Common myeloid progenitor, CD34-positive (primary cell): ENCODE measurements at regions not wholly inside any gene's neighbourhood (a gene's known extent, or its start where the extent isn't known, plus 50 kb on each side); places are given as distances from the start of the nearest gene placed in this dataset.
A peak's percentile ranks its signal among the peaks of the same experiment; 100 is the strongest.

Experiments used
- CTCF ChIA-PET: fragments of 350-600 bp; sonication (Branson Sonifier 250); formaldehyde crosslinking; loops from one replicate; lab custom pipeline; 2021; ENCODE audit warnings: antibody characterized with exemption; lab: Charles Lee
- POLR2A ChIA-PET: fragments of 350-600 bp; sonication (Branson Sonifier 250); formaldehyde crosslinking; loops from one replicate; lab custom pipeline; 2021; ENCODE audit warnings: antibody characterized with exemption; lab: Charles Lee
- DNase-seq, 3 donors: peaks; one replicate each; pipeline versions ENCODE4 v3.0.0 to v3.0.0-alpha.2; 2013
- H3K27ac ChIP-seq, 2 experiments: 1 replicate in 1 of 2; 2 replicates in 1 of 2; pipeline ENCODE4 v1.7.0; 2013; ENCODE audit warnings: inconsistent platforms in 2 of 2, low read length in 2 of 2, mild to moderate bottlenecking in 2 of 2, low read depth in 1 of 2, moderate library complexity in 1 of 2; ENCODE audit not compliant: severe bottlenecking in 2 of 2, insufficient read depth in 1 of 2, poor library complexity in 1 of 2
- H3K27me3 ChIP-seq, 5 experiments: replicated peaks in 2 of 5; 1 replicate in 3 of 5; 2 replicates in 2 of 5; pipeline versions ENCODE4 v1.6.1 to v1.7.0; 2013; ENCODE audit warnings: low read length in 4 of 5, mild to moderate bottlenecking in 2 of 5, moderate library complexity in 2 of 5, inconsistent platforms in 1 of 5; ENCODE audit not compliant: insufficient read depth in 5 of 5, control insufficient read depth in 4 of 5
- H3K36me3 ChIP-seq, 4 experiments: 1 replicate in 2 of 4; 2 replicates in 2 of 4; pipeline versions ENCODE4 v1.6.1 to v1.7.0; 2013; ENCODE audit warnings: low read length in 3 of 4, control low read depth in 1 of 4, mild to moderate bottlenecking in 1 of 4; ENCODE audit not compliant: control insufficient read depth in 4 of 4, insufficient read depth in 4 of 4
- H3K4me1 ChIP-seq, 4 experiments: 1 replicate in 3 of 4; 2 replicates in 1 of 4; pipeline versions ENCODE4 v1.6.1 to v1.7.1; 2013; ENCODE audit warnings: low read length in 3 of 4, mild to moderate bottlenecking in 3 of 4, control low read depth in 1 of 4, inconsistent platforms in 1 of 4, moderate library complexity in 1 of 4; ENCODE audit not compliant: control insufficient read depth in 4 of 4, insufficient read depth in 4 of 4; ENCODE audit errors: control extremely low read depth in 1 of 4
- H3K4me3 ChIP-seq, 7 experiments: 1 replicate in 4 of 7; 2 replicates in 3 of 7; pipeline versions ENCODE4 v1.5.1 to v1.7.0; 2013; ENCODE audit warnings: mild to moderate bottlenecking in 7 of 7, low read length in 6 of 7, moderate library complexity in 6 of 7, inconsistent platforms in 2 of 7, low read depth in 2 of 7, control low read depth in 1 of 7; ENCODE audit not compliant: insufficient read depth in 4 of 7, control insufficient read depth in 1 of 7; ENCODE audit errors: extremely low read depth in 1 of 7
- H3K9me3 ChIP-seq, 5 experiments: 1 replicate in 4 of 5; 2 replicates in 1 of 5; pipeline versions ENCODE4 v1.6.1 to v1.7.1; 2013; ENCODE audit warnings: low read length in 4 of 5, mild to moderate bottlenecking in 2 of 5, inconsistent platforms in 1 of 5, low read depth in 1 of 5, moderate library complexity in 1 of 5; ENCODE audit not compliant: control insufficient read depth in 4 of 5, insufficient read depth in 2 of 5; ENCODE audit errors: control extremely low read depth in 1 of 5
- WGBS: methylation state at CpG from one replicate; pipeline ENCODE4 v1.1.5; 2013; ENCODE audit not compliant: insufficient coverage; 5-methylcytosine and 5-hydroxymethylcytosine counted together

GRCh38 chr21:35882791-35883240 lies 177.5 kb downstream of the SETD4 start:
- H3K27me3 ChIP-seq: no peaks in the 10 kb centered on the region
- peak in 2 of 3 donors; percentile 15 to 22 for DNase-seq
- H3K27ac ChIP-seq: no peak overlapping the region
- no peaks in the 10 kb centered on the region for H3K9me3 ChIP-seq
- 84% methylated on average over 9 of the region's 10 CpGs for WGBS
- no peak overlapping the region for H3K4me3 ChIP-seq
- peaks cover 0 to 12% (median 0%) of the 10 kb centered on the region in 4 experiments for H3K4me1 ChIP-seq
- ChIA-PET CTCF (no interaction called here), POLR2A (no interaction called here)
- H3K36me3 ChIP-seq: no peaks in the 10 kb centered on the region

- Histone ChIP-seq H3K4me1 (no peaks in the 10 kb centered on the region), H3K27me3 (peaks cover 0 to 4% (median 0%) of the 10 kb centered on the region in 5 experiments), H3K9me3 (peaks cover 0 to 3% (median 0%) of the 10 kb centered on the region in 5 experiments), H3K27ac (no peak overlapping the region), H3K36me3 (no peaks in the 10 kb centered on the region), H3K4me3 (no peak overlapping the region)
- ChIA-PET CTCF (no interaction called here), POLR2A (no interaction called here)
- 60% methylated on average over 1 of the region's 2 CpGs for WGBS
- DNase-seq: no peak
Observed at GRCh38 chr21:35873441-35873840, 186.9 kb downstream of the SETD4 start.

GRCh38 chr21:35871906-35872305 lies 188.4 kb downstream of the SETD4 start:
- 100% methylated on average over 2 of the region's 2 CpGs for WGBS
- H3K4me1 ChIP-seq: no peaks in the 10 kb centered on the region
- no peak overlapping the region for H3K4me3 ChIP-seq
- no peaks in the 10 kb centered on the region for H3K36me3 ChIP-seq
- H3K9me3 ChIP-seq: peaks cover 0 to 3% (median 0%) of the 10 kb centered on the region in 5 experiments
- ChIA-PET POLR2A (no interaction called here), CTCF (no interaction called here)
- DNase-seq: no peak
- H3K27me3 ChIP-seq: peaks cover 0 to 4% (median 0%) of the 10 kb centered on the region in 5 experiments
- H3K27ac ChIP-seq: no peak overlapping the region

- POLR2A ChIA-PET: no interaction called here
- Histone ChIP-seq H3K27ac (no peak overlapping the region), H3K4me3 (no peak overlapping the region)
Observed at GRCh38 chr21:35868869-35869223, 191.5 kb downstream of the SETD4 start.

GRCh38 chr21:35868005-35868868 lies 192.1 kb downstream of the SETD4 start:
- H3K27me3 ChIP-seq: no peaks in the 10 kb centered on the region
- 100% methylated on average over 3 of the region's 10 CpGs for WGBS
- ChIA-PET POLR2A (no interaction called here), CTCF (interaction anchor here (1.1 kb wide), 1 partner anchor 16 kb away, joined by 4 read pairs; no protein-coding TSS in a partner anchor)
- H3K4me1 ChIP-seq: no peaks in the 10 kb centered on the region
- no peak overlapping the region for H3K4me3 ChIP-seq
- DNase-seq: peak; percentile 72 to 83 (median 80)
- no peaks in the 10 kb centered on the region for H3K36me3 ChIP-seq
- H3K9me3 ChIP-seq: peaks cover 0 to 3% (median 0%) of the 10 kb centered on the region in 5 experiments
- H3K27ac ChIP-seq: no peak overlapping the region

More at GRCh38 chr21:35868869-35869223, 191.5 kb downstream of the SETD4 start:
- Histone ChIP-seq H3K9me3 (peaks cover 0 to 3% (median 0%) of the 10 kb centered on the region in 5 experiments), H3K27me3 (peaks cover 0 to 2% (median 0%) of the 10 kb centered on the region in 5 experiments), H3K4me1 (no peaks in the 10 kb centered on the region), H3K36me3 (no peaks in the 10 kb centered on the region)
- DNase-seq: no peak
- CTCF ChIA-PET: interaction anchor here (1.1 kb wide), 1 partner anchor 15 kb away, joined by 4 read pairs; no protein-coding TSS in a partner anchor

- ChIA-PET POLR2A (no interaction called here), CTCF (no interaction called here)
- WGBS: 100% methylated on average over 2 of the region's 4 CpGs
Observed at GRCh38 chr21:35864039-35864438, 196.3 kb downstream of the SETD4 start.

GRCh38 chr21:35862969-35863368 lies 197.4 kb downstream of the SETD4 start:
- no peak overlapping the region for H3K27ac ChIP-seq
- no peaks in the 10 kb centered on the region for H3K36me3 ChIP-seq
- CTCF ChIA-PET: no interaction called here
- POLR2A ChIA-PET: no interaction called here
- no peaks in the 10 kb centered on the region for H3K4me1 ChIP-seq
- no peaks in the 10 kb centered on the region for H3K27me3 ChIP-seq
- no CpG with 5 or more reads among the region's 1 CpG for WGBS
- no peak overlapping the region for H3K4me3 ChIP-seq
- no peaks in the 10 kb centered on the region for H3K9me3 ChIP-seq
- DNase-seq: no peak

More at GRCh38 chr21:35864039-35864438, 196.3 kb downstream of the SETD4 start:
- no peak for DNase-seq
- H3K4me1 ChIP-seq: no peaks in the 10 kb centered on the region
- no peaks in the 10 kb centered on the region for H3K27me3 ChIP-seq
- no peak overlapping the region for H3K4me3 ChIP-seq
- no peak overlapping the region for H3K27ac ChIP-seq
- no peaks in the 10 kb centered on the region for H3K9me3 ChIP-seq
- H3K36me3 ChIP-seq: no peaks in the 10 kb centered on the region
